ENCODE measurements at regions not wholly inside any gene's neighbourhood (a gene's known extent, or its start where the extent isn't known, plus 50 kb on each side); places are given as distances from the start of the nearest gene placed in this dataset.

GRCh38 chr20:58008413-58008812 is 220.0 kb downstream of the ANKRD60 start:
- Histone ChIP-seq H3K4me2 (ENCODE audit: low read length) (no peak overlapping the region), H3K79me2 (ENCODE audit: low read length) (no peaks in the 10 kb centered on the region), H3K36me3 (replicated peaks; ENCODE audit: low read depth, low read length) (no peaks in the 10 kb centered on the region), H3K9me3 (ENCODE audit: insufficient read depth, low read length) (no peaks in the 10 kb centered on the region), H3K9ac (ENCODE audit: low read length) (no peak overlapping the region), H3K27me3 (ENCODE audit: low read depth, low read length) (peaks cover 58% of the 10 kb centered on the region), H4K20me1 (ENCODE audit: insufficient read depth, low read length) (no peaks in the 10 kb centered on the region), H3K27ac (ENCODE audit: low read length) (no peak overlapping the region), H3K4me3 (ENCODE audit: low read length) (no peak overlapping the region), H2AFZ (ENCODE audit: low read depth, low read length) (no peak overlapping the region), H3K4me1 (ENCODE audit: low read length) (peaks cover 6% of the 10 kb centered on the region; the same call in 1 of the 2 replicates)
- TF ChIP-seq, protein P1, sequence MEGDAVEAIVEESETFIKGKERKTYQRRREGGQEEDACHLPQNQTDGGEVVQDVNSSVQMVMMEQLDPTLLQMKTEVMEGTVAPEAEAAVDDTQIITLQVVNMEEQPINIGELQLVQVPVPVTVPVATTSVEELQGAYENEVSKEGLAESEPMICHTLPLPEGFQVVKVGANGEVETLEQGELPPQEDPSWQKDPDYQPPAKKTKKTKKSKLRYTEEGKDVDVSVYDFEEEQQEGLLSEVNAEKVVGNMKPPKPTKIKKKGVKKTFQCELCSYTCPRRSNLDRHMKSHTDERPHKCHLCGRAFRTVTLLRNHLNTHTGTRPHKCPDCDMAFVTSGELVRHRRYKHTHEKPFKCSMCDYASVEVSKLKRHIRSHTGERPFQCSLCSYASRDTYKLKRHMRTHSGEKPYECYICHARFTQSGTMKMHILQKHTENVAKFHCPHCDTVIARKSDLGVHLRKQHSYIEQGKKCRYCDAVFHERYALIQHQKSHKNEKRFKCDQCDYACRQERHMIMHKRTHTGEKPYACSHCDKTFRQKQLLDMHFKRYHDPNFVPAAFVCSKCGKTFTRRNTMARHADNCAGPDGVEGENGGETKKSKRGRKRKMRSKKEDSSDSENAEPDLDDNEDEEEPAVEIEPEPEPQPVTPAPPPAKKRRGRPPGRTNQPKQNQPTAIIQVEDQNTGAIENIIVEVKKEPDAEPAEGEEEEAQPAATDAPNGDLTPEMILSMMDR (IDR thresholded peaks at IDR 0.05; ENCODE audit: low read depth, low read length): no peak
- TF ChIP-seq EZH2phosphoT487 (IDR thresholded peaks at IDR 0.05; ENCODE audit: low read depth): no peak

GRCh38 chr20:58007947-58008346 is 220.5 kb downstream of the ANKRD60 start:
- Histone ChIP-seq H3K27ac (ENCODE audit: low read length) (no peak overlapping the region), H3K36me3 (replicated peaks; ENCODE audit: low read depth, low read length) (no peaks in the 10 kb centered on the region), H3K4me3 (ENCODE audit: low read length) (no peak overlapping the region), H3K79me2 (ENCODE audit: low read length) (no peaks in the 10 kb centered on the region), H3K4me2 (ENCODE audit: low read length) (no peak overlapping the region), H3K9me3 (ENCODE audit: insufficient read depth, low read length) (no peaks in the 10 kb centered on the region), H2AFZ (ENCODE audit: low read depth, low read length) (no peak overlapping the region), H3K27me3 (ENCODE audit: low read depth, low read length) (peaks cover 58% of the 10 kb centered on the region), H3K4me1 (ENCODE audit: low read length) (peaks cover 6% of the 10 kb centered on the region; the same call in 1 of the 2 replicates), H3K9ac (ENCODE audit: low read length) (no peak overlapping the region), H4K20me1 (ENCODE audit: insufficient read depth, low read length) (no peaks in the 10 kb centered on the region)
- TF ChIP-seq, protein P1 (IDR thresholded peaks at IDR 0.05; ENCODE audit: low read depth, low read length): no peak
- TF ChIP-seq EZH2phosphoT487 (IDR thresholded peaks at IDR 0.05; ENCODE audit: low read depth): no peak

- no peaks in the 10 kb centered on the region for H4K20me1 ChIP-seq (ENCODE audit: insufficient read depth, low read length)
- no peak overlapping the region for H3K27ac ChIP-seq (ENCODE audit: low read length)
- H3K4me2 ChIP-seq (ENCODE audit: low read length): no peak overlapping the region
- H3K9ac ChIP-seq (ENCODE audit: low read length): no peak overlapping the region
- TF ChIP-seq, protein P1 (IDR thresholded peaks at IDR 0.05; ENCODE audit: low read depth, low read length): no peak
- no peak for TF ChIP-seq EZH2phosphoT487 (IDR thresholded peaks at IDR 0.05; ENCODE audit: low read depth)
- no peaks in the 10 kb centered on the region for H3K79me2 ChIP-seq (ENCODE audit: low read length)
- H3K4me1 ChIP-seq (ENCODE audit: low read length): peaks cover 6% of the 10 kb centered on the region; the same call in 1 of the 2 replicates
- H2AFZ ChIP-seq (ENCODE audit: low read depth, low read length): no peak overlapping the region
- H3K27me3 ChIP-seq (ENCODE audit: low read depth, low read length): peaks cover 50% of the 10 kb centered on the region
- H3K9me3 ChIP-seq (ENCODE audit: insufficient read depth, low read length): no peaks in the 10 kb centered on the region
- H3K4me3 ChIP-seq (ENCODE audit: low read length): no peak overlapping the region
- H3K36me3 ChIP-seq (replicated peaks; ENCODE audit: low read depth, low read length): no peaks in the 10 kb centered on the region
Observed at GRCh38 chr20:58006346-58007316, 221.8 kb downstream of the ANKRD60 start.

DNA sequence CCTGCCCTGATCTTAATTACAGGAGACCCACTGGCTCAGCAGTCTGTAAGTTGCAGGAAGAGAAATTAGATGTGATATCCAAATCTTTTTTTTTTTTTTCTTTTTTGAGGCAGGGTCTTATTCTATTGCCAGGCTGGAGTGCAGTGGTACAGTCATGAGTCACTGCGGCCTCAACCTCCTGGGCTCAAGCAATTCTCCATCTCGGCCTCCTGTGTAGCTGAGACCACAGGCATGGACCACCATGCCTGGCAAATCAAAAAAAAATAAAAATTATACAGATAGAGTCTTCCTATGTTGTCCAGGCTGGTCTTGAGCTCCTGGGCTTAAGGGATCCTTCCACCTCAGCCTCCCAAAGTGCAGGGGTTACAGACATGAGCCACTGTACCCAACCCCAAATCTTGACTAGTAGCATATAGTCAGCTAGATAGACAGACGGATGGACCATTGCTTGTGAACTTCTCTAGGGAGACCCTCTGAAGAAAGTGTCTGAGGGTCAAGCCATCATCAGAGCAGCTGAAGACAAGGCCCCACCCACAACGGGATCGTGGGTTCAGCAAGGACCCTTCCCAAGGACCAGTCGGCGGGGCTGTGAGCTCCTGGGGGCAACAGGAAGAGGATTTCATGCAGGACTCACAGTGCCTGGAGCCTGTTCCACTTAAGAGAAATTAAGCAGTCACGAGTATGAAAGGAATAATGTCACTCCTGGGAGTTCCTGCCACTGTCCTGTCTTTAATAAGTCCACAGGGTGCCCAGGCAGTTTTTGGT is 222.7 kb downstream of the ANKRD60 start:
- peaks cover 6% of the 10 kb centered on the region; the same call in 1 of the 2 replicates for H3K4me1 ChIP-seq (ENCODE audit: low read length)
- no peak overlapping the region for H3K9ac ChIP-seq (ENCODE audit: low read length)
- no peaks in the 10 kb centered on the region for H3K9me3 ChIP-seq (ENCODE audit: insufficient read depth, low read length)
- H3K4me3 ChIP-seq (ENCODE audit: low read length): no peak overlapping the region
- H4K20me1 ChIP-seq (ENCODE audit: insufficient read depth, low read length): no peaks in the 10 kb centered on the region
- H3K27me3 ChIP-seq (ENCODE audit: low read depth, low read length): peaks cover 50% of the 10 kb centered on the region
- no peak overlapping the region for H3K27ac ChIP-seq (ENCODE audit: low read length)
- no peak overlapping the region for H2AFZ ChIP-seq (ENCODE audit: low read depth, low read length)
- no peak overlapping the region for H3K4me2 ChIP-seq (ENCODE audit: low read length)
- no peaks in the 10 kb centered on the region for H3K36me3 ChIP-seq (replicated peaks; ENCODE audit: low read depth, low read length)
- H3K79me2 ChIP-seq (ENCODE audit: low read length): no peaks in the 10 kb centered on the region
- TF ChIP-seq, protein P1 (IDR thresholded peaks at IDR 0.05; ENCODE audit: low read depth, low read length): no peak
- TF ChIP-seq EZH2phosphoT487 (IDR thresholded peaks at IDR 0.05; ENCODE audit: low read depth): no peak
